GM12865 (cell line): ENCODE measurements at regions not wholly inside any gene's neighbourhood (a gene's known extent, or its start where the extent isn't known, plus 50 kb on each side); places are given as distances from the start of the nearest gene placed in this dataset.

ENCODE experiments used
- DNase-seq: peaks from one replicate; pipeline ENCODE4 v3.0.0; 2010; ENCODE audit warnings: low read depth
- H3K4me3 ChIP-seq: 2 replicates; pipeline ENCODE4 v1.5.1; 2011; ENCODE audit warnings: mild to moderate bottlenecking, low read depth, low read length, control low read depth
- TF ChIP-seq, protein P1 (sequence below): IDR thresholded peaks from 2 replicates; pipeline ENCODE4 v1.5.1; 2011; ENCODE audit warnings: low read length, control low read depth, low read depth, inconsistent platforms; ENCODE audit not compliant: insufficient read depth; ENCODE audit errors: missing control alignments

DNA sequence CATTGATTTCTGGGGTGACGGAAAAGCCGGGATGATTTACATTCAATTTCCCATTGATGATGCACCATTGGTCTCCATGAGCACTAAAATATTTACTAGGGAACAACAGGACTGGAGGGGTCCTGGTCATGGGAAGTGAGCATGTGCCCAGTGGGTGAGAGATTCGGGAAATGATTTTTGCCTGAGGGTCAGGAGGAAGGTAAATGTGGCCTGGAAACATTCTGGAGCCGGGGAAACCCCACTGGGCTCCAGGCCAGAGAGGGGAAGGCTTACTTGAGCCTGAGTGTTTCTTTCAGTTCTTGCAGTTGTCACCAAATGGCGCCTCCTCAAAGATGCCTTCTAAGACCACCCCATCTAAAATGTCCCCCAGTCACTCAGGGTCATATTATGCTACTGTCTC is 532.3 kb upstream of the TBX3 start:
- TF ChIP-seq, protein P1, sequence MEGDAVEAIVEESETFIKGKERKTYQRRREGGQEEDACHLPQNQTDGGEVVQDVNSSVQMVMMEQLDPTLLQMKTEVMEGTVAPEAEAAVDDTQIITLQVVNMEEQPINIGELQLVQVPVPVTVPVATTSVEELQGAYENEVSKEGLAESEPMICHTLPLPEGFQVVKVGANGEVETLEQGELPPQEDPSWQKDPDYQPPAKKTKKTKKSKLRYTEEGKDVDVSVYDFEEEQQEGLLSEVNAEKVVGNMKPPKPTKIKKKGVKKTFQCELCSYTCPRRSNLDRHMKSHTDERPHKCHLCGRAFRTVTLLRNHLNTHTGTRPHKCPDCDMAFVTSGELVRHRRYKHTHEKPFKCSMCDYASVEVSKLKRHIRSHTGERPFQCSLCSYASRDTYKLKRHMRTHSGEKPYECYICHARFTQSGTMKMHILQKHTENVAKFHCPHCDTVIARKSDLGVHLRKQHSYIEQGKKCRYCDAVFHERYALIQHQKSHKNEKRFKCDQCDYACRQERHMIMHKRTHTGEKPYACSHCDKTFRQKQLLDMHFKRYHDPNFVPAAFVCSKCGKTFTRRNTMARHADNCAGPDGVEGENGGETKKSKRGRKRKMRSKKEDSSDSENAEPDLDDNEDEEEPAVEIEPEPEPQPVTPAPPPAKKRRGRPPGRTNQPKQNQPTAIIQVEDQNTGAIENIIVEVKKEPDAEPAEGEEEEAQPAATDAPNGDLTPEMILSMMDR, result no peak
- no peak for DNase-seq
- no peak overlapping the region for H3K4me3 ChIP-seq

DNA sequence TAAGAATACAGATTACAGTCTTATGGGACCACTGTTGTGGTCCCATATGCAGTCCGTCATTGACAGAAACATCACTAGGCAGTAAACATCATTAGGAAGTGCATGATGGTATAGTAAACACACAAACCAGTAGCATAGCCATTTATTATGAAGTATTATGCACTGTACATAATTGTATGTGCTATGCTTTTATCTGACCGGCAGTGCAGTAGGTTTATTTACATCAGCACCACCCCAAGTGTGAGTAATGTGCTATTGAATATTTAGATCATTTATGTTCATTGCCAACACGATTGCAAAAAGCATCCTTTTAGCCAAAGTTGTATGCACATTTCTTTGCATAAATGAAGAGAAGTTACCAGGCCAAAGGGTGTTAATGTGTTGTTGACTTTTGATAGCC is 531.6 kb upstream of the TBX3 start:
- TF ChIP-seq, protein P1, result no peak
- no peak for DNase-seq
- H3K4me3 ChIP-seq, result no peak overlapping the region

DNA sequence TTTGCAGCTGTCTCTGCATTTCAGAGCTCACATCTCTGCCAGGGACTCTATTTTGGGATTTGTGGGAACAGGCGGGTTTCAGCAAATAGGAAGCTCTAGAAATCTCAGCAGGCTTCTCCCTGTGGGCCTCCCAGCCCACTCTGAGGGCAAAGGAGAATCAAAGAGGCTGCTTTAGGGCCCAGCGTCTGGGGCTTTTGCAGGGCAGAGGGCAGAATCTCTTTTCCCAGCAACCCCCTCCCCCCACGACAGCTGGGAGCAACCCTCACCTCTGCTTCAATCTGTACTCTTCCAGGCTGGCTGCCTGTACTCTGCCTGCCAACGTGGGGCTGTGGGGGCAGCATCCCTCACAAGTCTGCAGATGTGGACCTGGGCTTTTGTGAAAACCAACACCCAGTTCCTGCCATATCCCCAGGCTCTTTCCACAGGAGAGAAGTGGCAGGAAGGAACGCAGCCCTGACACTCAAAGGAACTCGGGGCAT is 529.6 kb upstream of the TBX3 start:
- DNase-seq, result no peak
- TF ChIP-seq, protein P1, result no peak
- no peak overlapping the region for H3K4me3 ChIP-seq

DNA sequence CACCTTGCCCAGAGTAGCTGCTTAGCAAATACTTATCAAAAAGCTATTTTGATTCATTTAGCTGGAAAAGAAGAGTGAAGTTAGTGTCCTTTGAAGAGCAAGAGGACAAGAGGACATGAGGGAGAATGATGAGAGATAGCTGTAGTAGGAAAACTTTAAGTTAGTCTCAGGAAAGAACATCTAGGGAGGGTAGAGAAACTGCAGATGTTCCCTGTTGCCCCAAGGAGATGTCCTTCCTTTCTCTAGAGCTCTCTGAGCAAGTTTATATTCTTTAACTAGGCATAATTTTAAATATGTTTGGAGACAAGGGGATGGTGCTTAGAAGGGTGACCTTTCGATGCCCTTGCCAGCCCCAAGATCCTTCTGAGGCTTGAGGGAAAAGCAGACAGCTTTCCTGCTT is 529.1 kb upstream of the TBX3 start:
- H3K4me3 ChIP-seq, result no peak overlapping the region
- TF ChIP-seq, protein P1, result no peak
- no peak for DNase-seq

DNA sequence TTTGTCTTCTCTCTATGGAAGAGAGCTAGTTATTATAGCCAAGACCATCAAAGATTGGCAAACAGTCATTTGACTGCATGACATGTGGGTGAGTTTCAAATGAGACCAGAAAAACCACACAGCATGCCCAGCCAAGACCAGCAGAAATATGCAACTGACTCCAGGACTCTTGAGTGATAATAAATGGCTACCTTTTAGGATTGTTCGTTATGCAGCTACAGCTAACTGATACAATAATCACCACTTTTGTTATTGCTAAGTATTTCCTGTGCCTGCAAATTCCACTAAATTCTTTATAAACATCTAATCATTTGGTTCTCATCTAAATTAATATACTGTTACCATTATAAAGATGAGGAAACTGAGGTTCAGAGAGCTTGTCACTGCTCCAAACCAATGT is 528.4 kb upstream of the TBX3 start:
- TF ChIP-seq, protein P1, result no peak
- H3K4me3 ChIP-seq, result no peak overlapping the region
- no peak for DNase-seq

DNA sequence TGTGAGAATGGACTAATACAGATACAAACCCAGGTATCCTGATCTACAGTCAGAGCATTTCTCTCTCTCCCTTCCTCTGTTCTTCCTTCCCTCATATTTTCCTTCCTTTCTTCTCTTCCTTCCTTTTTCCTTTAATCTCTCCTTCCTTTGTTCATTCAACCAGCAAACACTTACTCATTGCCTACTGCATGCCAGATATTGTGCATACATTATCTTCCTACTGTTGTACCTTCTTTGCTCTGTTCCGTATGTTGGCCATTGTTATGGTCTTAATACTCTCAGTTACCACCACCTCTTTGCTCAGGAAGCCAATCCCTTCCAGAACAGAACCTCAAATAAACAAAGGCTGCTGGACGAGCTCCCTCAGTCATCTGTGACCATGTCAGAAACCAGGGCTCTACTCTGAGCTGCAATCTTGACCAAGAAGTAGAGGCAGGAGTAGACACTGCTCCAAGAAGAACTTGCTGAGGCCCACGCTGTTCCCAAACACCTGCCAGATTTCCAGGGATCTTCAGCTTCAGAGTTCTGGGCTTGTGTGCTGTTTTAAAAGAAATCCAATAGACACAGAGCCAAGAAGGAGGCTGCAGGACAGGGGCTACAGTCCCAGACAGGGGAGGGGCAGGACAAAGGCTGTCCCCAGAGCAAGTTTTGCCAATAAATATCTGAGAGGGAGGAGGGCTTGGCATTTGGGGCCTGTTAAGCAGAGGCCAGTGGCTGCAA is 526.7 kb upstream of the TBX3 start:
- TF ChIP-seq, protein P1, result no peak
- H3K4me3 ChIP-seq, result no peak overlapping the region
- DNase-seq, result no peak

DNA sequence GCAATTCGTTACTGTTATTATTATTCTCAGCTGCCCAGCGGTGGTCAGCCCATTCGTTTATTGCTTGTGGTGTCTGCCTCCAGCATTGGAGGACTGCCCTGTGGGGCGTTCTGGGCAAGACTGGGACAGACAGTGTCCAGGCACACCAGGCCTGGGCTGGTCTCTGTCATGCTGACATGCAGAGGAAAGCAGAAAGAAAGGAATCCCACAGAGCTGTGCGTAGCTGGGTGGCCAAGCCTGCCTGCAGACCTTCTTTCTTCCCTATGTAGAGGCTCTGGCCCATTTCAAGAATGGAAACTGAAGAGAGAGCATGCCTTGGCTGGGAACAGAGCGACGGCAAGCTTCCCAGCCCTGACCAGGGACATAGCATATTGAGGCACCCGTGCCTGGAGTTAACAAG is 525.3 kb upstream of the TBX3 start:
- DNase-seq, result no peak
- TF ChIP-seq, protein P1, result no peak

More for the DNA sequence above, 525.3 kb upstream of the TBX3 start:
- H3K4me3 ChIP-seq, result no peak overlapping the region
